Ovary (tissue), 7 donors: ENCODE measurements at regions not wholly inside any gene's neighbourhood (a gene's known extent, or its start where the extent isn't known, plus 50 kb on each side); places are given as distances from the start of the nearest gene placed in this dataset.

Source experiments
- DNase-seq, 5 donors: peaks; one replicate each; pipeline ENCODE4 v3.0.0-alpha.2; 2019 to 2020
- H3K27ac ChIP-seq, 2 donors: fragments of 200-600 bp; one replicate each; pipeline versions ENCODE4 v1.5.1 to v1.8.0; 2019 to 2022
- H3K27me3 ChIP-seq: fragments of 200-600 bp; one replicate; pipeline ENCODE4 v1.8.0; 2022
- H3K36me3 ChIP-seq: fragments of 200-600 bp; sonication (generic); one replicate; pipeline ENCODE4 v1.5.1; 2019
- H3K4me1 ChIP-seq: one replicate; pipeline ENCODE4 v1.8.1; 2013; ENCODE audit warnings: mild to moderate bottlenecking, moderate library complexity; ENCODE audit not compliant: insufficient read depth
- H3K4me3 ChIP-seq: fragments of 200-600 bp; sonication (generic); one replicate; pipeline ENCODE4 v1.5.1; 2017
- H3K9me3 ChIP-seq, 2 donors: fragments of 200-600 bp in 1 of 2; sonication (generic) in 1 of 2; one replicate each; pipeline versions ENCODE4 v1.5.1 to v1.8.1; 2013 to 2019; ENCODE audit warnings: mild to moderate bottlenecking in 1 of 2, moderate library complexity in 1 of 2
- CTCF ChIP-seq, 3 donors: fragments of 450-650 bp in 2 of 3; fragments of 200-600 bp in 1 of 3; IDR thresholded peaks; one replicate each; pipeline versions ENCODE4 v1.5.1 to v1.8.0; 2016 to 2022; ENCODE audit warnings: antibody characterized with exemption in 3 of 3, mild to moderate bottlenecking in 1 of 3
- EP300 ChIP-seq: sonication (generic); formaldehyde crosslinking; IDR thresholded peaks from one replicate; pipeline ENCODE4 v1.6.1; 2017; ENCODE audit warnings: antibody characterized with exemption
- POLR2A ChIP-seq: fragments of 450-650 bp; IDR thresholded peaks from one replicate; pipeline ENCODE4 v1.6.1; 2017; ENCODE audit warnings: antibody characterized with exemption, mild to moderate bottlenecking, moderate library complexity
- WGBS, 3 donors: extraction: QIAGEN DNeasy Blood & Tissue Kit in 1 of 3; methylation state at CpG; one replicate each; pipeline versions ENCODE4 v1.1.5 to v1.1.7; 2013 to 2017; 5-methylcytosine and 5-hydroxymethylcytosine counted together
- intact Hi-C, 4 donors: fragments of 100-400 bp; cut with DNase I; formaldehyde crosslinking; loops; one replicate each; pipeline versions ENCODE4 v1.11.0 to v1.15.1; 2022 to 2023
- donor health status: DM: no; HTN: no; CAD: no; lungs with moderate emphysema.
- donor health status: DM: no; HTN: no; CAD: no.
- donor health status: Bipolar disorder and iron deficiency.
- donor health status: DM: no; HTN: no; CAD: no.
- donor health status: DM: yes; HTN: yes; CAD: no.

DNA sequence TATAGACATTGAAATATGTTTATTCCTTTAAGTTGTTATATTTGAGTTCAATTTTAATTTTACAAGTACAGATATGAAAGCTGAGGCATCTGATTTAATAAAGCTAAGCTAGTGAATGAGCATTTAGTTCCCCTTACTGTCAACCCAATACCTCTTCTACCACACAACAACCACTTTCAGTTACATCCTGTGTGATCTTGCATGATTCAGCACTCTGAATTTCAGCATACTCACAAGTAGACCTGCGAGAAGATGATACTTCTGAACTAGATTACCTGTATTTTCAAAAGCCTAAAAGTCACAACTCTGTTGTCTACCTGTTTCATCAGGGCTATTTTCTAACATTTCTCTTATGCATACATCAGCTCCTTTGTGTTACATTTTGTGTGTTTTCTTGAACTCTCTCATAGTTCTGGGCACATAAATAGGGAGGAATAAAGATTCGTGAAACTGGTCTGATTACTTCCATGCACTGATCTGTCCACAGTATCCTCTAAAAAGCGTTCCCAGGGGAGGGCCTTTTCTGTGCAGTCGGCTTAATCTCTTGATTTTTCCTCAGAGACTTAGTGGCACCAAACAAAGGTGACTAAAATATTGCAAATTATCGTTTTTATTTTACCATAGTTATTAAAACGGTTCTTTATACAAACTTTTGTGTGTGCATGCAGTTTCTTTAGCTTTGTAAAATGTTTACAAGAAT lies 2025.5 kb upstream of the NUDT12 start:
- H3K4me3 ChIP-seq = no peak overlapping the region
- no peaks in the 10 kb centered on the region for H3K27me3 ChIP-seq
- H3K27ac ChIP-seq = no peak overlapping the region
- no peaks in the 10 kb centered on the region for H3K4me1 ChIP-seq
- no peaks in the 10 kb centered on the region for H3K9me3 ChIP-seq
- no peaks in the 10 kb centered on the region for H3K36me3 ChIP-seq
- no peak for TF ChIP-seq POLR2A
- TF ChIP-seq CTCF (IDR thresholded peaks at IDR 0.05) = no peak
- TF ChIP-seq EP300 = no peak
- 69 to 82% (median 75%) methylated on average over 6 of the region's 6 CpGs for WGBS, 3 donors
- intact Hi-C loops = no loop called here
- no peak for DNase-seq

DNA sequence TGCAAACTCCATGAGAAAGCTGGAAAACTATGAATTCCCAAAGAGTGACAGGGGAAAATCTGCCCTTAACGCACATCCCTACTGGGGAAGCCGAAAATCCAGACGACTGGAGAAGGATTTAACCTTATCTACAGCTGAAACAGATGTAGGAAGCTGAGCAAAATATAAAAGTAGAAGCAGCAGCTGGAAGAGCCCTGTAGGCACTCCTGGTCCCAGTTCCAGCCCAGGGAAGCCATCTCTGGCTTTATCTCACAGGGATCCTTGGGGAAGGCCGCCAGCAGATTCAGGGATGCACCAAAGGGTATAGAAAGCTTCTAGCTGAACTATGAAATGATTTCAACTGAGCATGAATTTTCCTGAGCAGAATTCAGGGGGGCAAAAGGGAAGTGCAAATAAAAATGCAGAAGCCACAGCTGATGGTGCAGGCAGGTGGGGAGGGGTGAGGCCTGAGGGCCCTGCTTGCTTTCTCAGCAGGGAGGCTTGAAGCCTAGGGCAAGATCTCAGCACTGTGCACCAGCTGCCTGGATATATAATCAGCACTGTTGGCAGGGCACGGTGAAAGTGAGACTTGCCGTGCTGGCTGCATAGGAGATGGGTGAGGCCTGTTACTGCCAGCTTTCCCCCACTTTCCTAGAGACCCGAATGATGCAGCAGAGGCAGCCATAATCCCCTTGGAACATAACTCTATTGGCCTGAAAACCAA lies 2019.5 kb upstream of the NUDT12 start:
- intact Hi-C loops = no loop called here
- H3K27ac ChIP-seq = no peak overlapping the region

GRCh38 chr5:105573575-105573974 lies 2011.0 kb upstream of the NUDT12 start:
- no peak for DNase-seq
- Histone ChIP-seq H3K36me3 (no peaks in the 10 kb centered on the region), H3K27ac (no peak overlapping the region), H3K9me3 (no peaks in the 10 kb centered on the region), H3K27me3 (no peaks in the 10 kb centered on the region), H3K4me1 (no peaks in the 10 kb centered on the region), H3K4me3 (no peak overlapping the region)
- intact Hi-C loops = no loop called here
- no peak for TF ChIP-seq POLR2A
- TF ChIP-seq EP300 = no peak
- no peak for TF ChIP-seq CTCF (IDR thresholded peaks at IDR 0.05)

More for the DNA sequence above, 2019.5 kb upstream of the NUDT12 start:
- Histone ChIP-seq H3K9me3 (no peaks in the 10 kb centered on the region), H3K36me3 (no peaks in the 10 kb centered on the region), H3K27me3 (no peaks in the 10 kb centered on the region), H3K4me1 (no peaks in the 10 kb centered on the region), H3K4me3 (no peak overlapping the region)
- no peak for DNase-seq
- WGBS, 3 donors = 50 to 75% (median 55%) methylated on average over 7 of the region's 7 CpGs
- TF ChIP-seq POLR2A (no peak), EP300 (no peak), CTCF (IDR thresholded peaks at IDR 0.05) (no peak)

GRCh38 chr5:105565531-105565930 lies 2002.9 kb upstream of the NUDT12 start:
- WGBS, 3 donors = 85 to 90% (median 89%) methylated on average over 1 of the region's 1 CpG
- Histone ChIP-seq H3K4me3 (no peak overlapping the region), H3K27me3 (no peaks in the 10 kb centered on the region), H3K27ac (no peak overlapping the region), H3K36me3 (no peaks in the 10 kb centered on the region), H3K9me3 (no peaks in the 10 kb centered on the region), H3K4me1 (no peaks in the 10 kb centered on the region)
- DNase-seq = no peak
- TF ChIP-seq EP300 (no peak), CTCF (IDR thresholded peaks at IDR 0.05) (no peak), POLR2A (no peak)
- intact Hi-C loops = no loop called here
